ENCODE measurements at regions not wholly inside any gene's neighbourhood (a gene's known extent, or its start where the extent isn't known, plus 50 kb on each side); places are given as distances from the start of the nearest gene placed in this dataset.

GRCh38 chrX:96481831-96482230 lies 202.8 kb upstream of the DIAPH2 start:
- TF ChIP-seq CTCF (IDR thresholded peaks at IDR 0.05) (no peak), POLR2A (IDR thresholded peaks at IDR 0.05) (no peak)

Data from heart left ventricle (tissue), 13 donors.